IPS DF 4.7 (cell line): ENCODE measurements at regions not wholly inside any gene's neighbourhood (a gene's known extent, or its start where the extent isn't known, plus 50 kb on each side); places are given as distances from the start of the nearest gene placed in this dataset.

Experiments
- DNase-seq: peaks from one replicate; pipeline ENCODE4 v3.0.0-alpha.2; 2013; ENCODE audit warnings: low spot score; ENCODE audit errors: extremely low read depth

- DNase-seq = no peak
Measured at GRCh38 chr11:62073061-62073460, 50.8 kb upstream of the INCENP start.

- no peak for DNase-seq
Measured at GRCh38 chr11:62071408-62071807, 52.4 kb upstream of the INCENP start.

GRCh38 chr11:62069986-62070919 is 53.6 kb upstream of the INCENP start:
- DNase-seq = no peak

GRCh38 chr11:62069374-62069773 is 54.4 kb upstream of the INCENP start:
- DNase-seq = no peak

GRCh38 chr11:62068730-62069129 is 55.1 kb upstream of the INCENP start:
- no peak for DNase-seq

GRCh38 chr11:62067741-62068140 is 56.1 kb upstream of the INCENP start:
- no peak for DNase-seq

- DNase-seq = no peak
Measured at GRCh38 chr11:62064221-62064620, 59.6 kb upstream of the INCENP start.

- no peak for DNase-seq
Measured at GRCh38 chr11:62062223-62062861, 61.5 kb upstream of the INCENP start.

- no peak for DNase-seq
Measured at GRCh38 chr11:62061356-62062222, 62.2 kb upstream of the INCENP start.

GRCh38 chr11:62057069-62057468 is 66.7 kb upstream of the INCENP start:
- DNase-seq = no peak

GRCh38 chr11:62055970-62056369 is 67.8 kb upstream of the INCENP start:
- DNase-seq = no peak

- no peak for DNase-seq
Measured at GRCh38 chr11:62054484-62055121, 69.2 kb upstream of the INCENP start.

GRCh38 chr11:62054081-62054480 is 69.7 kb upstream of the INCENP start:
- DNase-seq = no peak

- DNase-seq = no peak
Measured at GRCh38 chr11:62050716-62051115, 73.1 kb upstream of the INCENP start.

- DNase-seq = no peak
Measured at GRCh38 chr11:62048100-62048499, 75.7 kb upstream of the INCENP start.

- DNase-seq = no peak
Measured at GRCh38 chr11:62046568-62047100, 77.2 kb upstream of the INCENP start.

- DNase-seq = no peak
Measured at GRCh38 chr11:62044639-62045121, 77.2 kb upstream of the FTH1 start.

- no peak for DNase-seq
Measured at GRCh38 chr11:62035293-62035692, 67.9 kb upstream of the FTH1 start.

GRCh38 chr11:62034036-62034338 is 66.6 kb upstream of the FTH1 start:
- no peak for DNase-seq

GRCh38 chr11:62033191-62034035 is 66.0 kb upstream of the FTH1 start:
- DNase-seq = no peak
